LNCaP clone FGC (cell line): ENCODE measurements at regions not wholly inside any gene's neighbourhood (a gene's known extent, or its start where the extent isn't known, plus 50 kb on each side); places are given as distances from the start of the nearest gene placed in this dataset.
A peak's percentile ranks its signal among the peaks of the same experiment; 100 is the strongest.
"Not testable (repeated sequence)": the region's sequence is repeated elsewhere in the genome, so short reads cannot be mapped to it uniquely, and the experiment has no call there.

Experiments
- DNase-seq: peaks from one replicate; pipeline ENCODE4 v3.0.0-alpha.2; 2011; ENCODE audit warnings: low read depth
- H3K4me3 ChIP-seq: 2 replicates; pipeline ENCODE4 v1.5.1; 2011; ENCODE audit warnings: mild to moderate bottlenecking, low read depth, low read length, control low read depth
- CTCF ChIP-seq: IDR thresholded peaks from 2 replicates; pipeline ENCODE4 v1.5.1; 2012; ENCODE audit warnings: mild to moderate bottlenecking; ENCODE audit not compliant: control insufficient read depth, insufficient read depth; ENCODE audit errors: extremely low read depth

- no peak for TF ChIP-seq CTCF
- no peak for DNase-seq
- no peak overlapping the region for H3K4me3 ChIP-seq
These were observed 427.0 kb upstream of the SPTLC3 start for GRCh38 chr20:12581644-12582289.

DNA sequence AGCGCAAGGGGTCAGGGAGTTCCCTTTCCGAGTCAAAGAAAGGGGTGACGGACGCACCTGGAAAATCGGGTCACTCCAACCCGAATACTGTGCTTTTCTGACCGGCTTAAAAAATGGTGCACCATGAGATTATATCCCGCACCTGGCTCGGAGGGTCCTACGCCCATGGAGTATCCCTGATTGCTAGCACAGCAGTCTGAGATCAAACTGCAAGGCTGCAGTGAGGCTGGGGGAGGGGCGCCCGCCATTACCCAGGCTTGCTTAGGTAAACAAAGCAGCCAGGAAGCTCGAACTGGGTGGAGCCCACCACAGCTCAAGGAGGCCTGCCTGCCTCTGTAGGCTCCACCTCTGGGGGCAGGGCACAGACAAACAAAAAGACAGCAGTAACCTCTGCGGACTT is 426.1 kb upstream of the SPTLC3 start:
- DNase-seq: not testable (repeated sequence)
- H3K4me3 ChIP-seq: 0 out of 2 replicates have a peak overlapping the region, but pooled peaks have one; percentile 18

DNA sequence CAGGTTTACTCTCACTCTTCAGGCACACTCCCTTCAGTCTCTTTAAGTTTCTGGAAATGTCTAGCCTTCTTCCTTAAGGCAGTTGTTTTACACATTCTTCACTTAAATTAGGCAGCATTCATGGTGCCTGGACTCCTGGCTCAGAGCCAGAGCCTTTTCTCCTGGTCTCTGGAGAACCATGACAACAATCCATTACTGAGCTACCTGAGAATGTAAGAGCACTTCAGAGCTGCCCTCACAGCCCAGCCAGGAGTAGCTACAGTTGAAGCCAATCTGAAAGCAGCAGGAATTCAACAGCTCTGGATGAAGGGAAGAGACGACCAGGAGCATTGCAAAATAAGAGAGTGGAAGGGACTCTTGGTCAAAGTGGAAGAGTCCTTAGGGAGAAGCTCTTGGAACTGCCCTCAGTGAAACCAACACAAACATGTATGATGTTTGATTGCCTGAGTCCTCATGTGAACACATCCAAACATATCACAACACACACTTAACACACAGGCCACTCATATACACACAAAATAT is 416.8 kb upstream of the SPTLC3 start:
- no peak for TF ChIP-seq CTCF
- no peak overlapping the region for H3K4me3 ChIP-seq
- no peak for DNase-seq

DNA sequence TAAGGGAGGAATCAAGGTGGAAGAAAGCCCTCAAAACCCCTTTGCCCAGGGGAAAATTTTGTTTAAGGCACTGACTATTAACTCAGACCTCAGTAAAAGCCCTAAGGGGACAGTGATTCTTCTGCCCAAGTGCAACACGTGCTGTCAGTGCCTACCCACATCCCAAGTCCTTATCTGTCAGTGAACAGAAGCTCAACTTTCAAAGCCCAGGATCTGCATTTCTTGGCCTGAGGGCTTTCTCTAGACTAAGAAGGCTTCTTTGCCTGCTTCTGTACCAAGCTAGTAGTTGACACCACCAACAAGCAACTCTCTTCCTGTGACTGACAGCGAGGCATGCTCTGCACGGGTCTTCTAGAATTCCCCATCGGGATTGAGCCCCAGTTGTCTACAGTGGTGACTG is 416.0 kb upstream of the SPTLC3 start:
- no peak for DNase-seq
- H3K4me3 ChIP-seq: no peak overlapping the region
- no peak for TF ChIP-seq CTCF

DNA sequence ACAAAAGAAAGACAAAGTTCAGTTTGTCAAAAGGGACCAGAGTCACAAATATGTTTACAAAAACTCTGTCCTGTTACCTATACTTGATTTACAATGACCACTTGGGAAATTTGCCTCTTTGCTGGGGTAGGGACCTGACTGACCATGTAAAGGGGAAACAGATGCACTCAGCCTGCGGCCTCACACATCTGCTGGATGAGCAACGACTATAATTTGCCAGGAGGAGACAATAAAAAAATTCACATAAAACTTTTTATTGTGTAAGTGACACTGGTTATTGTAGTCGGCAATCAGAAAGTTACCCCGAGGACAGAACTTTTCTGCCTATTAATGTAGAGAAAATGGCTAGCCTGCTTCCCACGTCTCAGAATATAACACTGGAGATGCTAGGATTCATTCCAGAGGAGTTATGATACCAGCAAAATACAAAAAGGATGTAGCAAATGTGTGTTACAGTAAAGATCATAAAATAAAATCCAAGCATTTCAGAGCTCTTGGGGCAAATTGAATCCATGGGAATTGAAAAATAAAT is 415.4 kb upstream of the SPTLC3 start:
- DNase-seq: no peak
- TF ChIP-seq CTCF: no peak

DNA sequence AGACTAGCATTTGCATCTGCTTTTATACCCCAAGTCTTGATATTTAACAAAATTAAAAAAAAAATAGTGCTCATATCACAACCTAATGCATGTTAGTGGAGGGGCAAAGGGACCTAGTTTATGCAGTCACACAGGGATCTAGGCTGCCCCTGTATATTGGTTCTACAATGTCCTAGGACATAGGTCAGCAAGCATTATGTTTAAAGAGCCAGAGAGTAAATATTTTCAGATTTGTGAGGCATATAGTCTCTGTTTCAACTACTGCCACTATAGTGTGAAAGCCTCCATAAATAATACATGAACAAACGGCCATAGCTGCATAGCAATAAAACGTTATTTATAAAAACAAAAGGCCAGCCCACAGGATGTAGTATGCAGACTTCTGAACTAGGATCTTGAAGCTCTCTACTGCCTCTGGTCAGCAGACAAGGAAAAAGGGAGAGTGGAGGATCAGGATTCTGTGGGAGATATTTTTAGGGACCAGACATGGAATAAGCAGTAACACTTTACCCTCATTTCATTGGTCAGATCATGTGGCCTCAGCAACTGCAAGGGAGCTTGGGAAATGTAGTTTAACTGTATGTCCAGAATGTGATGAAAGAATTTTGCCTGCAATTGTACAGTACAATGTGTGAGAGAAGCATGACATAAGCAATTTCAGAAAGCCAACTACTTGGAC is 414.2 kb upstream of the SPTLC3 start:
- H3K4me3 ChIP-seq: no peak overlapping the region
- no peak for TF ChIP-seq CTCF
- no peak for DNase-seq

More for the DNA sequence above, 415.4 kb upstream of the SPTLC3 start:
- H3K4me3 ChIP-seq: no peak overlapping the region

DNA sequence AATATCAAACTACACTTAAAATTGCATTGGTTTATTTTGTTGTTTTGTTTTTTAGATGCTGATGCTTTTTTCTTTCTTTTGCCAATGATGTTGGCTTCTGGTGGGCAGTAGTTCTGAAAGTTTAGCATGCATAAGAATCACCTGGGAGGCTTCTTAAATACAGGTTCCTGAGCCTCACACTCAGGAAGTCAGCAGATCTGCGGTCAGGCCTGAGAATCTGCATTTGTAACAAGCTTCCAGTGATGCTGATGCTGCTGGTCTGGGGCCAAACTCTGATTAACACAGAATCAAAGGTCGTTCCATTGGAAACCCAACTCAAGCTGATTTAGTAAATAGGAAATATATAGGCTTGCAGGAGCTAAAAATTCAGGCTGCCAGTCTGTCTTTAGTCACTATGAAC is 412.9 kb upstream of the SPTLC3 start:
- no peak for DNase-seq
- TF ChIP-seq CTCF: no peak

More for the DNA sequence above, 412.9 kb upstream of the SPTLC3 start:
- H3K4me3 ChIP-seq: no peak overlapping the region
